Fibroblast of skin of back (primary cell): ENCODE measurements at regions not wholly inside any gene's neighbourhood (a gene's known extent, or its start where the extent isn't known, plus 50 kb on each side); places are given as distances from the start of the nearest gene placed in this dataset.
"Not testable (repeated sequence)": the region's sequence is repeated elsewhere in the genome, so short reads cannot be mapped to it uniquely, and the experiment has no call there.

ENCODE experiments used
- DNase-seq: peaks from one replicate; pipeline ENCODE4 v3.0.0-alpha.2; 2013

DNA sequence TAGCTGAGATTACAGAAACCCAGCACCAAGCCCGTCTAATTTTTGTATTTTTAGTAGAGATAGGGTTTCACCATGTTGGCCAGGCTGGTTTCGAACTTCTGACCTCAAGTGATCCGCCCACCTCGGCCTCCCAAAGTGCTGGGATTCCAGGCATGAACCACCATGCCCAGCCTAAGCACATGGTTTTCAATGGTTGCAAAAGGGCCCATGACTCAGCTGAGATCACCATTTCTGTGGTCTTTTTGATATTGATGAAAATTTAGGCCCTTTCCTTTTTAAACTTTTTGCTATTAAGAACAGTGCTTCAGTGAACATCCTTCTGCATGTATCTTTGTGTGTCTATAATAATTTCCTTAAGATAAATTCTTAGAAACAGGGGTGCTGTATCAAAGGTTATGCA is 74.2 kb upstream of the CTBP2 start:
- DNase-seq = peak; percentile 29

DNA sequence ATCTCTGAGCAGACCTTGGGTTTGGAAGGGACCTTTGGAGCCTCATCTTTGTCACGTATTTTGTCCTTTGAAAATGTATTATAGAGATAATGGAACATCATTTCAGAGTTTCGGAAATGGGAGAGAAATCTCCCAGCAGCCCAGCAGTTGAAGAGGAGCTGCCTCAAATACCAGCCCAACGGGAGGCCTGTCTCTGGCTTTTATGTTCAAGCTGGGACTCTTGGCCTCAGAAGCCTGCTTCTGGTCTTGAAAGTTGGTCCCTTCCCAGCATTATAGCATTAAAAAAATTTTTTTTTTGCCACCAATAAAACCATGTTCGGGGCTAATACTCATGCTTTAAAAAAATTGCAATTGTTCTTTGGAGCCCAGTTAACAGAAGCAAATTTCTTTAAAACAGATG is 73.4 kb upstream of the CTBP2 start:
- no peak for DNase-seq

DNA sequence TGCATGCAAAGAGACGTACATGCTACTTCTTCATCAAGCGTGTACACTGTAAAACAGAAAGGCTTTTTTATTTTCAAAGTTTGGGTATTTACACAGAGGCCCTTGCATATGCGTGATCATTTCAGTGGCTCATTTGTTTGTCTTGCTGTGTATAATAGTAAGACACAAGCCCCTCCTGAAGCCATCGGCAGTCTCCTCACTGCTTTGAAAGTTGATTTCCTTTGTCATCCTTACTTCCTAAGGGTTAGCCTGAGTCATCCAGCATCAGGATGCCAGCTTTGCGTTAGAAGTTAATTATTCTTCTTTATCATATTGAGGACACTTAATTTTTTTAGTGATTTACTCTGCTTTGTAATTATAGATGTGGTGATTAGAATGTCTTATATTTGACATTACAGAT is 72.5 kb upstream of the CTBP2 start:
- peak; percentile 50 for DNase-seq

DNA sequence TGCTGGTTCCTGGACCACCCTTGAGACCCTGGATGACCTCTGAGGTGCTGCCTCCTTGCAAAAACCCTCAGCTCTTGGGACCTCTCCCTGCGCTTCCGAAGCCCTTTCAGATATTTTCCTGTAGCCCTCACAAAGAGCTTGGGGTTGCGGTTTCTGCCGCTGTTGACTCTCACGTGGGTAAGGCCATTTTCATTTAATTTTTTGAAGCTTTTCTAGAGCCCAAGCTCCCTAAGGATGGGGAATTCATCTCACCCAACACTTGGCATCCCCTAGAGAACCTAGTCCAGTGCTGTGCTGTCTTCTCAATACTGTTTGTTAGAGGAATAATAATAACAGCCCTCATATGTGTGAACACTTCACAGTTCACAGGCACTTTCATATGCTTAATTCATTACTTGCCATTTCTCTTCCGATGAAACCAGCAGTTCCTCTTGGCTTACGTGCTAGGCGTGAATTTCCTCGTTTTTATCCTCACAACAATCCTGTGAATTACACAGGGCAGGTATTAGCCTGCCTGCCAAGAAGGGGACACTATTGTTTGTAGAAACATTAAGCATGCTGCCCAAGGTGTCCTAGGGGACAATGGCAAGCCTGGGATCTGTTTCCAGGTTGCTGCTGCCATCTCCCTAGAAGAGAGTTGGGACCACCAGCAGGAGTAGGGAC is 71.6 kb upstream of the CTBP2 start:
- DNase-seq = no peak

DNA sequence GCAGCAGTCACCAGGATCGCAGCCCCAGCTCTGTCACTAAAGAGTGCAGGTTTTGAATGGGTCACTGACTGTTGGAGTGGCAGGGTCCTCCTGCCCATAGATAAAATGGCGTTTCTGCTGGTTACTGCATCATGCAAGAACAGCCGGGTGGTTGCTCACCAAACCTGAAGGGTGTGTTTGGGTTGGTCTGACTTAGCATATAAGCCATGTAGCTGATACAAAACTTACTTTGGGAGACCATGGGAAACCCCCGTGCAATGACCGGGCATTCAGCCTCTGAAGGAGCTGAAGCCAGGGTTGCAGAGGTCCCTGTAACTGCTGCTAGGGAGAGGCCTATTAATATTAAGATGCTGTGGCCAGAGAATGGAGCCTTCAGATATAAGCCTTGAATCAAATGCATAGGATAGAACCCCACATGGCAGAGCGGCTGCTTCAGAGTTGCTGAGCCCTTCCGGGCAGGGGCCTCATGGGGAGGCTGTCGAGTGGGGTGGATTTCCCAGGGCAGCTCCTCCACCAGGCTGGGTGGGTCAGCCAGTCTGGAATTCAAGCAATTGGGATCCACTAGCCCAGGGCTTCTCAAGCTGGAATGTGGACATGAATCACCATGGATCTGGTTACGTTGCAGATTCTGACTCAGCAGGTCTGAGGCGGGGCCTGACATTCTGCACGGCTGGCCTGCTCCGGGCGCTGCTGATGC is 70.9 kb upstream of the CTBP2 start:
- peak; percentile 98 for DNase-seq

DNA sequence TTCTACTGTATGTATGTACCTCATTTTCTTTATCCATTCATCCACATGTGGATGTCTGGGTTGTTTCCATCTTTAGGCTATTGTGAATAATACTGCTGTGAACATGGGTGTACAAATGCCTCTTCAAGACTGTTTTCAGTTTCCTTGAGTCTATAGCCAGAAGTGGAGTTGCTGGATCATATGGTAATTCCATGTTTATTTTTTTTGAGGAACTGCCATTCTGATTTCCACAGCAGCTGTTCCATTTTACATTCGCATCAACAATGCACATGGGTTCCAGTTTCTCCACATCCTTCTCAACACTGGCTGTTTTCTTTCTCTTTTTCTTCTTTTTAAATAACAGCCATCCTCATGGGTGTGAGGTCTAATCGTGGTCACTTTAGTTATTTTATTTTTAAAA is 69.9 kb upstream of the CTBP2 start:
- no peak for DNase-seq

DNA sequence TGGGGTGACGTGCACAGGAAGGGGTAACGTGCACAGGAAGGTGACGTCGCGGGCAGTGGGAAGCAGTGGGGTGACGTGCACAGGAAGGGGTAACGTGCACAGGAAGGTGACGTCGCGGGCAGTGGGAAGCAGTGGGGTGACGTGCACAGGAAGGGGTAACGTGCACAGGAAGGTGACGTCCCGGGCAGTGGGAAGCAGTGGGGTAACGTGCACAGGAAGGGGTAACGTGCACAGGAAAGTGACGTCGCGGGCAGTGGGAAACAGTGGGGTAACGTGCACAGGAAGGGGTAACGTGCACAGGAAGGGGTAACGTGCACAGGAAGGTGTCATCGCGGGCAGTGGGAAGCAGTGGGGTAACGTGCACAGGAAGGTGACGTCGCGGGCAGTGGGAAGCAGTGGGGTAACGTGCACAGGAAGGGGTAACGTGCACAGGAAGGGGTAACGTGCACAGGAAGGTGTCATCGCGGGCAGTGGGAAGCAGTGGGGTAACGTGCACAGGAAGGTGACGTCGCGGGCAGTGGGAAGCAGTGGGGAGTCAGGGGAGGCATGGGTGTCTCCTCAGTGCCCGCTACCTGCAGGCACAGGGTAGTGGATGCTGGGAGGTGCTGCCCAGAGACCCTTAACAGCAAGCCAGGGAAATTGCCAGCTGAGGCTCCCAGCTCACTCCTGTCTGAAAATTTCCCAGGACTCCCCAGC is 68.0 kb upstream of the CTBP2 start:
- DNase-seq = not testable (repeated sequence)

DNA sequence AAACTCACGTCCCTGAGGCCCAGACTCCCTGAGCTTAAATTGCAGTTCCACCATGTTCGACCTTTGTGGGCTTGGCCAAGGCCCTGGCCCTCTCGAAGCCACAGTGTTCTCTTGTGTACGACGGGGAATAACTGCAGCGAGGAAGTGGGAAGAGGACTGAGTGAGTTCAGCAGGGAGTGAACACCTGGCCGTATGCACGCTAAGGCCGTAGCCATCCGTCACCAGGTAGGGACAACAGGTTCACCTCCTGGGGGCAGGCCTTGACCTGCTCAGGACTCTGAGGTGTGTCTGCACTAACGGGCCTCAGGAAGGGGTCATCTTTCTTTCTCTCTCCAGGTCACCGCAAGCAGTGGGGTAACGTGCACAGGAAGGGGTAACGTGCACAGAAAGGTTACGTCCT is 67.2 kb upstream of the CTBP2 start:
- no peak for DNase-seq

DNA sequence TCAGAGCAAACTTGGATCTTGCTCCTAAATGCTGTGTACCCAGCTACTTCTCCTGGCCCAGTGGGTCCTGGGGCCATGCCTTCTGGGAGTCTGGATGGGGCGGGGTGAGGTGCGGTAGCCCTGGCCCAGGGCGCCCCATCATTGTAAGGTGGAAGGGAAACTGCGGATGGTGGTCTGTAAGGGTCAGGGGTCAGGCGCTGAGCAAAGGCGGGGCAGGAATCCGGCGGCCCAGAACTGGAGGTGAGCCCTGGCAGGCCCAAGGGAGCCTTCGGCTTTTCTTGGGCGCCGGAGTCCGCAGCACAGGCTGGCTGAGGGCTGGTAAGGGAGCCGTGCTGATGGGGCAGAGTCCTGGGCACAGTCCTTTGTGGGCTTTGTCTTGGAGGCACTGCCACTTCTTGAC is 66.5 kb upstream of the CTBP2 start:
- DNase-seq = no peak

DNA sequence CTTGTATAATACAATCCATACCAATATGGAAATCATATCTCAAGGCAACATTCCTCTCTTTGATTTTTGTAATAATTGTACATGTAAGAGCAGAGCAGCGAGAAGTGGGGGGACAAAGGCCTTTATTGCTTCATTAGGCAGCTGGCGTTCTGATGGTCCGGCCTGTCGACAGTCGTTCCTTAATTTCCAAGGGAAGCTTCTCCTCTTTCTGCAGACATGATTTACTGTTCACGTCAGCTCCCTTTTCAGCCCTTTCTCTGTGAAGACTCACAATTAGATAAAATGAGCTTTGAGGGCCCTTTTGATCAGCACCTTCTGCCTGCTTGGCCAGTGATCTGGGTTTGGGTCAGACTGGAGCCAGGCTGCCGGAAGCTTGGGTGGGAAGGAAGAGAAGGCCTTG is 65.6 kb upstream of the CTBP2 start:
- DNase-seq = no peak

DNA sequence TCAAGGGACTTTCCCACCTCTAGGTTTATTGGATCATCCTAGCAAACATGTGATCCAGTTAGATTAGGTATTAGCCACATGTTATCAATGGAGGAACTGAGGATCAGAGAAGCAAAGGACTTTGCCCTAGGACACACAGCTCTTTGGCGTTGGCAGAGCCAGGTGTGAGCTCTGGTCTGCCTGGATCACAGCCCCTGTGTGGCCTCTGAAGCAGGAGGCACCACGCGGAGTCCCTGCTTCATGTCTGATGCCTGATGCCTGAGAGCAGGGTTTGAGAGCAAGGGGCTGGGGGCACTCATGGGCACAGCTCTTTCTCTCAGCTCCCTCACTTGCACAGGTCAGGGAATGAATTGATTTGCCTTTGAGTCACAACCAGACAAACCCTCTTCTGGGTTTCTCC is 64.7 kb upstream of the CTBP2 start:
- DNase-seq = no peak

DNA sequence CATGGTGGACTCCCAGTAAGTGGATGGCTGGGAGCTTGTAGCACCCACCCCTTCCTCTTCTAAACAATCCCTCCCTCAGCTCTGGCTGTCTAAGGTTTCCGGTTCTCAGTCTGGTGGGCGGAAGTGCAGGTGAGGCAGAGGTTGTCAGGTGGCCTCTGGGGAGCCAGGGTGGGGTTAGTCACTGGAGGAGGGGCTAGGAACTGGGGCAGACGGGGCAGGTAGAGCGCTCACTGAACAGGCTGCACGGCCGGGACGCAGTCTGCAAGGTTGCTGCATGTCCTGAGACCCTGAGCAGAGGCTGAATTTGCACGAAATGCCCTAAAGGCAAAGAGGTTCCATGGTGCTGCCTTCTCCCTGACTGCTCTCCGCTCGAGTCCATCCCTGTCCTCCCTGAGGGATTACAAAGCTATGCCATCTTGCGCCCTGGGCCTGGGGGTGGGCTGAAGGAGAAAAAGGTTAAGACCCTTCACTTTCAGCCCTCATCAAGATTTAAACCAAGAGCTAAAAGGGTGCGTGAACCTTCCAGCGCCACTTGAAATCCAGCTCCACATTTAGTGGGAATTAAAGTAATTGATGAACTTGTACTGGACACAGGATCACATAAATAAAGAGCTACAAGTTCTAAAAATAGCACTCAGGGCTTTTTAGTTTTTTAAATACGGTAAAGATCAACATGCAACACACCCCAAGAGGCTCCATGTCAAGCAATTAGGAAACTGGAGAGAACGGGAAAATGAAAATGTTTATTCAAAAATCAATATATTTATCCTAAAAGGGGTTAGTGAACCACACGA is 62.3 kb upstream of the CTBP2 start:
- no peak for DNase-seq

DNA sequence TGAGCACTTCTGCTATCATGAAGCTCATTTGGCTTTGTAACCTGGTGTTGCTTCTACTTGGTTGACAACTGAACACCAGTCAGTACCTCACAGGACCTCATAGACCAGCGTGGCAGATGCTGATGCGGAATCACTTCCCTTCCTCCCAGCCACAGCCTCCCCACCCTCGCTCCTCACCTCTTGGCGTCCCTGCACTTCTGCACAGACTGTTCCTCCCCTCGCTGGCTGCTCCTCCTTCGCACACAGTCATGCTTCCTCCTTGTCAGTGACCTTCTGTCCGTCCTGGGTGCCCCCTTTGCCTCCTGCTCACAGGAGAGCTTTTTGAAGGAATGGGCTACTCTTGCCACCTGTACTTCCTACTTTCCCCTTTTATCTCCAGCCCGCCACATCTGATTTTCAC is 61.4 kb upstream of the CTBP2 start:
- no peak for DNase-seq

DNA sequence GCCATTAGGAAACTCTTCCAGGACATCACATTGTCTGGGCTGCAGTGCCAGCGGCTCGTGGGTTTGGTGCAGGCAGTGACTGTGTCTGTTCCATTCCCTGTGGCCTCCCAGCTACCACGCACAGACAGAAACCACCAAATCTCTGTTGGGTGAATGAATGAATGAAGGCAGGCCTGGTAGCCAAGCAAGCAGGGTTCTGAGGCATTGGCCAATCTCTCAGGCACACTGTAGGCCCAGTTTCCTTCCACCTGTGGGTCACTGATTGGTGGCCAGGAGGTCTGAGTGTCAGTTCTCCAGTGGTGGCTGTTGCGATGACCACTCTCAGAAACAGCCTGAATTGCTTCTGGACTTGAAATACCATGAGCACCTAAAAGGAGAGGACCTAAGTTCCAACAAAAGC is 59.4 kb upstream of the CTBP2 start:
- no peak for DNase-seq

DNA sequence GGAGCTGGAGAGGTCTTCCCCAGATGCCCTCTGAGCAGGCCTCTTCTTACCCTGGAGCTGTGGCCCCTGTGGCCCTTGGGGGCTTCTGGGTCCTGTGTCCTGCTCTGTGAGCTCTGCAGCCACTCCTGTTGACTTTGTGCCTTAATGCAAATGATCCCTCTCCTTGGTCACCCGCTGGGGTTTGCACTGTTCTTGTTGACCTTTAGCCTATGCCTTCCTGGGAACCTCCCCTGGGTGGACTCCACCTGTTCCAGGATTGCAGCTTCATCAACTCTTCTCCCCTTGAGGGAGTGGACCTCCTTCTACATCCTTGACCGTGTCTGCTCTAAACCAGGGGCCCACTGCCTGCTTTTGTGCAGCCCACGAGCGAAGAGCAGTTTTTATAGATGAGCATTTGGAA is 58.6 kb upstream of the CTBP2 start:
- DNase-seq = no peak

DNA sequence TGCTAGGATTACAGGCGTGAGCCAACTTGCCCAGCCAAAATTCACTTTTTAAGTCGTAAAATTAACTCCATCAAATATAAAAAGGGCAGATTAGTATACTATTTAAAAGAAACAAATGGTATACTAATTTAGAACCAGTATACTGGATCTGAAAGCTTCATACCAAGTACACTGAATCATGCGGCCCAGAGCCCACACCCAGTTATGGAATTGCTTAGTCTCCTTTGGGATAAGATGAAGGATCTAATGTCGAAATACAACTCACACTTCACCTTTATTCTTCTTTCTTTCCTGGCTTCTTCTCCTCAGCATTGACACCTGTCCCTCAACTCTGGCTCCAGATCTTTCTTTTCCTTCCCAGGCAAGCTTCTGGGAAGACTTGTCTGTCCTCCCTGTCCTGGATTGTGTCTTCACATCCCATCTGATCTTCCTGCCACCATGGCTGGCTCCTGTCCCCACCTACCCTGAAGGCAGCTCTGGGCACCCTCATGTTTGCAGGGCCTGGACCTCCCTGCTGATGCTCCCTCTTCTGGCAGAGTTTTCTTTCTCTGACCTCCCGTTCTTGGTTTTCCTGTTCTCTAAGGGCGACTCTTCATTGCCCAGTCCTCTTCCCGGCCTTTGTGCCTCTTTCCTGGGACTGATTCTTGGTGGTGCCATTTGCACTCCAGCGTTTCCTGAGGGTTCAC is 57.8 kb upstream of the CTBP2 start:
- DNase-seq = peak; percentile 46

DNA sequence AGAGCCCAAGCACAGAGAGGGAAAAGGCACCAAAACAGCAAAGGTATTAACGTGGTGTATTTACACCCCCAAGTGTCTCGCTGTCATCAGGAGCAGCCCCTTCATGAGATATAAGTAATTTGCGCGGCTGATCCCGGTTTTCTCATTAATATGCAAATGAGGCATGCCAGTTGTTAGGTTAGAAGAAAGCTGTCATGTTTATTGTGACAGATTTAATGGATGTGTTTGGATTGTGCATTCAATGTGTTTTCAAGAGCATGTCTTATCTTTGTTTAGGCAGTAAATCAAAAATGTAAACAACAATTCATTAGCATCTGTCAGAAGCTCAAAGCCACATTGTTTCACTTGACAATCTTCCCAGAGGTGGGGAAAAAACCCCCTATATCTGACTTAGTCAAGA is 56.5 kb upstream of the CTBP2 start:
- DNase-seq = no peak

DNA sequence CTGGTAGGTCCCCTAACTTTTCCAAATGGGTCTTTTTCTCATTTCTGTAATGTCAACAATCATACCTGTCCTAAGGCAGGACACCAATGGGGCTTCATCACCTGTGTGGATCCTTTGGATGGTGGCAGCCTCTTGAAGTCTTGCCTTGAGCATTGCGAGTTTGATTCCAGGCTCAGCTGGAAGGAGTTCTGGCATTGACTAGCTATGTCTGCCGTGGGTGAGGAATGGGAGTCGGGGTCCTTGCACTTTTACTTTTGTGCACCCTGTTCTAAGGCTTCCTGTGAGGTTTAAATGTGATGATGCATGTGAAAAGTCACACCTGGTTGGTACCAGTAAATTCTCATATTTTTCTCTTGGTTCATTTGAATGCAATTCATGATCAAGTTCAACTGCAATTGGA is 55.9 kb upstream of the CTBP2 start:
- no peak for DNase-seq

DNA sequence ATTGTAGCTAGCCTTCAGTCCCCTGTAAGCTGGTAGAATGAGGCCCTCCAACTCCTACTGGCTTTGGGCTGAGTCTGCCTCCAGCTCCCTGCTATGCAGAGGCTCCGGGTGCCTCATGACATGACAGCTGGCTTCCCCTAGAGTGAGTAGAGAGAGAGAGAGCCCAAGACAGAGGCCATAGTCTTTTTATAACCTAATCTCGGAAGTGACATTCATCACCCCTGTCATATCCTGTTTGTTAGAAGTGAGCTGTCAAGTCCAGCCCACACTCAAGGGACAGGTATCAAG is 53.9 kb upstream of the CTBP2 start:
- DNase-seq = no peak

DNA sequence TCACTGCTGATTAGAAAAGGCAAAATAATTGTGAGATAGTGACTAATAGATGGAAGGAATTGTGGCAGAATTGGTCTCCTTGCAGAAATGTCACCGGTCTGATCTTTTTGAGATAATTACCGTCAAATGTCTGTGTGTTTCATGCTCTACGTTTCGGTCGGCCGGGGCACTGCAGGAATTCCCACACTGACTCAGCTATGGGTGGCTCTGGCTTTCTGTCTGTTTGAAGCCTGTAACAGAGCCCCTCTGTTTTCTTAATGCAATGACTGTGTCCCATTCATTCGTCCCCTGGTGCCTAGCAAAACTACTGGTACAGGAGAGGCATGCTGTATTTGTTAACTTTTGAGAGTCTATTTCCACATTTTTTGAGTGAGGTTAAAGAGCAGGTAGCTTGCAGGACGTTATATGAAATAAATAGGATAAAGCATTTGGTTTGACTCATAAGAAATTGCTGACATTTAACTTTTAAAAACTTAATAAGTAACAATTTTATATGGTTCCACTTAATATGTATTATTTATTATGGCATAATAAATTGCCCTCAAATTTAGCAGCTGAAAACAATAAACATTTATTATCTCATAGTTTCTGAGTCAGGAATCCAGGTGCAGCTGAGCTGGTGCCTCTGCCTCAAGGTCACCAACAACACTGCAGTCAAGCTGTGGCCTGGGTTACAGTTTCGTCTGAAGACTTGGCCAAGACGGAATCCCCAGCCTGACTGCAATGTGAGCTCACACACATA is 53.3 kb upstream of the CTBP2 start:
- no peak for DNase-seq

DNA sequence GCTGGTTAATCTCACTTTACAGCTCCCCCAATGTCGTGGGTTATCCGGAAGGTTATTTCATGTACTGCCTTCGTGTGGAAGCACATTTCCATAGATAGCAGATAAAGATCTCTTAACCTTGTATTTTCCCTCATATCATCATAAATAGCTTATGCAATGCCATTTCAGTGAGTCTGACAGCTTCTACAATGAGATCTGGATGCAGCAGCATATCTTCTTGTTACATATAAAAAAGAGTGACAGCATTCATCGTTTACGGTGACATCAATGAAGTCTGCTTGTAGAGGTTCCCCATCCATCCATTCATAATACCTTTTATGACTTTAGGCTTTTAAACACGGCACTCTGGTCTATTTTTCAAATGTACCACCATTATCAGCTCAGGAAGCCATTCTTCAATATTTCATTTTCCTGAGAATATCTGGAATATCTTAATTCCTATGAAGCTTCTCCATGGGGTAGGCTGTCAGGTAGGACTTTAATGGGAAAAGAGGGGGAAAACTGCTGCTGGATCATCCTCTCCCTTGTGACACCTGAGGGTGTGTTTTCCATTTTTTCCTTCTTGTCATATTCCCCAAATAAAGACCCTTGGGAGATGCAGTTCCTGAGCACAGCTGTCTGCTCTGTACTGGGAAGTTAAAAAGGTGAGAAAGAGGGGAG is 51.9 kb upstream of the CTBP2 start:
- no peak for DNase-seq
